SK-N-SH treated with all-trans-retinoic acid at 6 μM for 48 hours (cell line): ENCODE measurements at regions not wholly inside any gene's neighbourhood (a gene's known extent, or its start where the extent isn't known, plus 50 kb on each side); places are given as distances from the start of the nearest gene placed in this dataset.

Experiments
- ATAC-seq: fragments of 200-7000 bp; cut with Tn5 transposase; 3 replicates; pipeline ENCODE4 v1.9.1; 2020; ENCODE audit warnings: mild to moderate bottlenecking, moderate library complexity
- ARNTL ChIP-seq: fragments of 450-650 bp; formaldehyde crosslinking; IDR thresholded peaks from 2 replicates; pipeline ENCODE4 v1.5.0; 2020; ENCODE audit warnings: low read depth, mild to moderate bottlenecking, moderate library complexity, borderline replicate concordance
- BACH2 ChIP-seq: fragments of 250-450 bp; sonication (Bioruptor Pico); IDR thresholded peaks from 2 replicates; pipeline ENCODE4 v1.9.0; 2021; ENCODE audit warnings: mild to moderate bottlenecking, borderline replicate concordance
- CSDC2 ChIP-seq: fragments of 250-450 bp; sonication (Bioruptor Pico); IDR thresholded peaks from 2 replicates; pipeline ENCODE4 v1.5.0; 2020; ENCODE audit warnings: mild to moderate bottlenecking, moderate library complexity
- CSRNP3 ChIP-seq: fragments of 250-450 bp; sonication (Bioruptor Pico); IDR thresholded peaks from 2 replicates; pipeline ENCODE4 v1.5.1; 2021; ENCODE audit warnings: mild to moderate bottlenecking, moderate library complexity
- ESRRG ChIP-seq: fragments of 250-450 bp; sonication (Bioruptor Pico); IDR thresholded peaks from 2 replicates; pipeline ENCODE4 v1.6.1; 2021; ENCODE audit warnings: mild to moderate bottlenecking
- GLIS3 ChIP-seq: fragments of 250-450 bp; sonication (Bioruptor Pico); IDR thresholded peaks from 2 replicates; pipeline ENCODE4 v1.5.0; 2020; ENCODE audit warnings: mild to moderate bottlenecking, moderate library complexity
- ISL1 ChIP-seq: fragments of 250-450 bp; sonication (Bioruptor Pico); IDR thresholded peaks from 2 replicates; pipeline ENCODE4 v2.1.2; 2022; ENCODE audit warnings: mild to moderate bottlenecking, moderate library complexity
- OSR1 ChIP-seq: fragments of 250-450 bp; sonication (Bioruptor Pico); IDR thresholded peaks from 2 replicates; pipeline ENCODE4 v1.8.0; 2022; ENCODE audit warnings: moderate library complexity, mild to moderate bottlenecking, inconsistent platforms
- PATZ1 ChIP-seq: fragments of 250-450 bp; sonication (Bioruptor Pico); IDR thresholded peaks from 2 replicates; pipeline ENCODE4 v1.8.0; 2020; ENCODE audit warnings: mild to moderate bottlenecking, moderate library complexity, borderline replicate concordance
- POU6F1 ChIP-seq: fragments of 250-450 bp; sonication (Bioruptor Pico); IDR thresholded peaks from 2 replicates; pipeline ENCODE4 v1.8.0; 2021; ENCODE audit warnings: low read depth, mild to moderate bottlenecking, moderate library complexity, borderline replicate concordance
- RARB ChIP-seq: fragments of 250-450 bp; sonication (Bioruptor Pico); IDR thresholded peaks from 2 replicates; pipeline ENCODE4 v1.8.0; 2021; ENCODE audit warnings: mild to moderate bottlenecking, moderate library complexity
- TOX ChIP-seq: fragments of 250-450 bp; sonication (Bioruptor Pico); IDR thresholded peaks from 2 replicates; pipeline ENCODE4 v1.8.0; 2021; ENCODE audit warnings: mild to moderate bottlenecking, moderate library complexity, borderline replicate concordance
- TSHZ2 ChIP-seq: fragments of 250-450 bp; sonication (Bioruptor Pico); IDR thresholded peaks from 2 replicates; pipeline ENCODE4 v1.5.0; 2020; ENCODE audit warnings: mild to moderate bottlenecking, moderate library complexity
- ZC3H10 ChIP-seq: fragments of 250-450 bp; sonication (Bioruptor Pico); IDR thresholded peaks from 2 replicates; pipeline ENCODE4 v1.5.1; 2021; ENCODE audit warnings: mild to moderate bottlenecking, moderate library complexity
- ZFP30 ChIP-seq: fragments of 450-650 bp; formaldehyde crosslinking; IDR thresholded peaks from 2 replicates; pipeline ENCODE4 v1.5.0; 2022; ENCODE audit warnings: mild to moderate bottlenecking, moderate library complexity
- ZNF565 ChIP-seq: fragments of 450-650 bp; formaldehyde crosslinking; conservative IDR thresholded peaks from 2 replicates; pipeline ENCODE4 v1.5.0; 2020; ENCODE audit warnings: low read depth, mild to moderate bottlenecking, moderate library complexity
- ZNF70 ChIP-seq: fragments of 450-650 bp; formaldehyde crosslinking; IDR thresholded peaks from 2 replicates; pipeline ENCODE4 v1.5.0; 2020; ENCODE audit warnings: mild to moderate bottlenecking, moderate library complexity
- ZNF8 ChIP-seq: fragments of 450-650 bp; formaldehyde crosslinking; IDR thresholded peaks from 2 replicates; pipeline ENCODE4 v1.5.0; 2020; ENCODE audit warnings: mild to moderate bottlenecking, moderate library complexity

- no peak for TF ChIP-seq GLIS3 (CRISPR knock-in tag)
- no peak for TF ChIP-seq ZNF565 (CRISPR knock-in tag)
- TF ChIP-seq PATZ1 (CRISPR knock-in tag), result no peak
- no peak for TF ChIP-seq CSDC2 (CRISPR knock-in tag)
- no peak for TF ChIP-seq ESRRG
- TF ChIP-seq ARNTL (CRISPR knock-in tag), result no peak
- TF ChIP-seq BACH2, result no peak
- TF ChIP-seq OSR1 (CRISPR knock-in tag), result no peak
- no peak for TF ChIP-seq TSHZ2 (CRISPR knock-in tag)
- TF ChIP-seq ZFP30 (CRISPR knock-in tag), result no peak
- TF ChIP-seq ZNF70, result no peak
- no peak for TF ChIP-seq ZNF8 (CRISPR knock-in tag)
- no peak for TF ChIP-seq RARB (CRISPR knock-in tag)
- no peak for TF ChIP-seq ISL1 (CRISPR knock-in tag)
- no peak for TF ChIP-seq POU6F1
- TF ChIP-seq ZC3H10 (CRISPR knock-in tag), result no peak
- no peak for TF ChIP-seq TOX (CRISPR knock-in tag)
- no peak for TF ChIP-seq CSRNP3 (CRISPR knock-in tag)
- no peak for ATAC-seq
These were observed 494.3 kb downstream of the PDCD6IP start for GRCh38 chr3:34292605-34293300.

GRCh38 chr3:34294240-34294639 is 495.8 kb downstream of the PDCD6IP start:
- no peak for ATAC-seq
- no peak for TF ChIP-seq TOX (CRISPR knock-in tag)
- no peak for TF ChIP-seq TSHZ2 (CRISPR knock-in tag)
- TF ChIP-seq ZNF70, result no peak
- TF ChIP-seq ESRRG, result no peak
- TF ChIP-seq CSRNP3 (CRISPR knock-in tag), result no peak
